ENCODE measurements at regions not wholly inside any gene's neighbourhood (a gene's known extent, or its start where the extent isn't known, plus 50 kb on each side); places are given as distances from the start of the nearest gene placed in this dataset.

GRCh38 chr3:30988769-30989168, 94.3 kb upstream of the GADL1 start:
- dilution Hi-C loops (cut with HindIII; ENCODE audit: low sequenced_read_pairs, unreplicated experiment): no loop called here

More at GRCh38 chr3:30988769-30989168, 94.3 kb upstream of the GADL1 start:
- no peaks in the 10 kb centered on the region for H3K4me1 ChIP-seq (ENCODE audit: control insufficient read depth, insufficient read depth, low read length)
- in situ Hi-C loops (cut with MboI; ENCODE audit: low sequenced_read_pairs): no loop called here
- no peak overlapping the region for H3K4me2 ChIP-seq (ENCODE audit: low read depth, low read length)
- H3K9me1 ChIP-seq (ENCODE audit: insufficient read depth, low read length): no peaks in the 10 kb centered on the region
- no peak overlapping the region for H2BK120ac ChIP-seq (ENCODE audit: low read depth, low read length)
- no peaks in the 10 kb centered on the region for H3K79me1 ChIP-seq (ENCODE audit: low read depth in 1 of 2, low read length in 2 of 2)
- no peak overlapping the region for H3K9ac ChIP-seq (ENCODE audit: low read depth, low read length)
- no peak overlapping the region for H2AK9ac ChIP-seq (replicated peaks; ENCODE audit: low read depth, low read length, poor library complexity)
- DNase-seq (no peak), ATAC-seq (ENCODE audit: low read depth) (no peak)
- no peak overlapping the region for H3K4ac ChIP-seq (ENCODE audit: low read depth, low read length)
- BruUV-seq (replicated peaks): no TSS peak
- H3K36me3 ChIP-seq (ENCODE audit: control insufficient read depth, insufficient read depth, low read length): no peaks in the 10 kb centered on the region
- no peak overlapping the region for H3K14ac ChIP-seq (replicated peaks; ENCODE audit: low read depth, low read length)
- H3K27me3 ChIP-seq (ENCODE audit: control insufficient read depth, insufficient read depth, low read length): peaks cover 3% of the 10 kb centered on the region
- H2AFZ ChIP-seq (replicated peaks; ENCODE audit: low read length, poor library complexity): no peak overlapping the region
- no peak overlapping the region for H4K8ac ChIP-seq (ENCODE audit: low read depth in 2 of 2, low read length in 2 of 2)
- CTCF ChIA-PET: no interaction called here
- H3K9me3 ChIP-seq (ENCODE audit: control insufficient read depth, insufficient read depth, low read length): no peaks in the 10 kb centered on the region
- H2BK20ac ChIP-seq (ENCODE audit: low read depth, low read length): no peak overlapping the region
- H3K18ac ChIP-seq (ENCODE audit: low read depth, low read length): no peak overlapping the region
- H4K5ac ChIP-seq (ENCODE audit: low read depth, low read length): no peak overlapping the region
- no peak overlapping the region for H3K56ac ChIP-seq (ENCODE audit: extremely low read depth, insufficient read depth, low read length)
- H2BK15ac ChIP-seq (ENCODE audit: low read depth, low read length): no peak overlapping the region
- H4K91ac ChIP-seq (ENCODE audit: insufficient read depth, low read depth, low read length): no peak overlapping the region
- H2AK5ac ChIP-seq (ENCODE audit: low read depth, low read length): no peak overlapping the region
- POLR2A ChIA-PET (ENCODE audit: unreplicated experiment): no interaction called here
- WGBS, 2 experiments (ENCODE audit: extremely low coverage in 2 of 2, insufficient read length in 1 of 2): 50 to 100% methylated on average over 1 of the region's 3 CpGs
- TF ChIP-seq RCOR1 (IDR thresholded peaks at IDR 0.05; ENCODE audit: insufficient replicate concordance, low read length) (no peak), RAD21 (IDR thresholded peaks at IDR 0.05; ENCODE audit: low read length) (no peak), MAZ (IDR thresholded peaks at IDR 0.05; ENCODE audit: borderline replicate concordance, low read depth, low read length) (no peak), CEBPB (IDR thresholded peaks at IDR 0.05; ENCODE audit: low read depth, low read length) (no peak), USF2 (IDR thresholded peaks at IDR 0.05; ENCODE audit: low read depth, low read length) (no peak), SMC3 (IDR thresholded peaks at IDR 0.05; ENCODE audit: low read depth, low read length) (no peak), POLR2A (IDR thresholded peaks at IDR 0.05; ENCODE audit: low read depth, low read length) (no peak), MAFK (IDR thresholded peaks at IDR 0.05; ENCODE audit: low read depth, low read length) (no peak), MXI1 (IDR thresholded peaks at IDR 0.05; ENCODE audit: borderline replicate concordance, low read depth, low read length) (no peak), CHD1 (IDR thresholded peaks at IDR 0.05; ENCODE audit: low read depth, low read length) (no peak), FOS (IDR thresholded peaks at IDR 0.05; ENCODE audit: low read depth, low read length) (no peak), RFX5 (IDR thresholded peaks at IDR 0.05; ENCODE audit: low read depth, low read length) (no peak), CTCF (conservative IDR thresholded peaks at IDR 0.05; ENCODE audit: low read depth, low read length) (no peak), NFE2L2 (IDR thresholded peaks at IDR 0.05; ENCODE audit: low read depth, low read length) (no peak), ELK1 (IDR thresholded peaks at IDR 0.05; ENCODE audit: borderline replicate concordance, low read depth, low read length) (no peak)
- no peak overlapping the region for H3K27ac ChIP-seq (ENCODE audit: insufficient read depth, low read length)
- H2BK5ac ChIP-seq (ENCODE audit: low read depth, low read length, poor library complexity, severe bottlenecking): no peak overlapping the region
- H4K20me1 ChIP-seq (ENCODE audit: insufficient read depth, low read length): no peaks in the 10 kb centered on the region
- no peak overlapping the region for H3K23ac ChIP-seq (ENCODE audit: low read depth, low read length)
- H3K4me3 ChIP-seq (ENCODE audit: insufficient read depth, low read depth, low read length): no peak overlapping the region
- intact Hi-C loops (cut with micrococcal nuclease): loop anchor here (10.0 kb wide), 1 partner anchor 64 kb away; no protein-coding TSS in a partner anchor

Measured in IMR-90 (cell line).